ENCODE measurements at regions not wholly inside any gene's neighbourhood (a gene's known extent, or its start where the extent isn't known, plus 50 kb on each side); places are given as distances from the start of the nearest gene placed in this dataset.
A peak's percentile ranks its signal among the peaks of the same experiment; 100 is the strongest.
"Not testable (repeated sequence)": the region's sequence is repeated elsewhere in the genome, so short reads cannot be mapped to it uniquely, and the experiment has no call there.

- no peak for DNase-seq
These were observed 596.9 kb downstream of the TRHDE start for GRCh38 chr12:72869024-72869423.

- no peak for DNase-seq
These were observed 600.2 kb downstream of the TRHDE start for GRCh38 chr12:72872238-72872887.

GRCh38 chr12:72872996-72873395, 600.8 kb downstream of the TRHDE start:
- DNase-seq, result no peak

- no peak for DNase-seq
These were observed 603.9 kb downstream of the TRHDE start for GRCh38 chr12:72876092-72876491.

- no peak for DNase-seq
These were observed 616.5 kb downstream of the TRHDE start for GRCh38 chr12:72888693-72889092.

GRCh38 chr12:72889791-72890190, 617.6 kb downstream of the TRHDE start:
- DNase-seq, result no peak

GRCh38 chr12:72901685-72902084, 629.5 kb downstream of the TRHDE start:
- DNase-seq, result no peak

GRCh38 chr12:72925716-72926115, 653.5 kb downstream of the TRHDE start:
- no peak for DNase-seq

GRCh38 chr12:72931838-72932237, 659.7 kb downstream of the TRHDE start:
- not testable (repeated sequence) for DNase-seq

GRCh38 chr12:72937486-72937885, 665.3 kb downstream of the TRHDE start:
- DNase-seq, result no peak

- no peak for DNase-seq
These were observed 685.3 kb downstream of the TRHDE start for GRCh38 chr12:72957454-72957853.

- no peak for DNase-seq
These were observed 694.5 kb downstream of the TRHDE start for GRCh38 chr12:72966684-72967083.

GRCh38 chr12:72974954-72975555, 702.9 kb downstream of the TRHDE start:
- no peak for DNase-seq

GRCh38 chr12:72978999-72979398, 706.8 kb downstream of the TRHDE start:
- DNase-seq, result no peak

- DNase-seq, result no peak
These were observed 710.2 kb downstream of the TRHDE start for GRCh38 chr12:72982356-72982755.

GRCh38 chr12:72986963-72987362, 714.8 kb downstream of the TRHDE start:
- no peak for DNase-seq

- DNase-seq, result no peak
These were observed 717.3 kb downstream of the TRHDE start for GRCh38 chr12:72989458-72989947.

- DNase-seq, result not testable (repeated sequence)
These were observed 722.9 kb downstream of the TRHDE start for GRCh38 chr12:72995029-72995428.

GRCh38 chr12:72995616-72996015, 723.4 kb downstream of the TRHDE start:
- no peak for DNase-seq

GRCh38 chr12:73001806-73002205, 729.6 kb downstream of the TRHDE start:
- DNase-seq, result not testable (repeated sequence)

- not testable (repeated sequence) for DNase-seq
These were observed 730.3 kb downstream of the TRHDE start for GRCh38 chr12:73002504-73002903.

- peak; percentile 6 for DNase-seq
These were observed 737.1 kb downstream of the TRHDE start for GRCh38 chr12:73009138-73009834.

- DNase-seq, result no peak
These were observed 745.8 kb downstream of the TRHDE start for GRCh38 chr12:73017981-73018380.

GRCh38 chr12:73053893-73054292, 781.7 kb downstream of the TRHDE start:
- DNase-seq, result no peak
